ENCODE measurements at regions not wholly inside any gene's neighbourhood (a gene's known extent, or its start where the extent isn't known, plus 50 kb on each side); places are given as distances from the start of the nearest gene placed in this dataset.
"Not testable (repeated sequence)": the region's sequence is repeated elsewhere in the genome, so short reads cannot be mapped to it uniquely, and the experiment has no call there.

- DNase-seq = no peak
These were observed 139.3 kb upstream of the FBXO11 start for GRCh38 chr2:48045613-48046012.

DNA sequence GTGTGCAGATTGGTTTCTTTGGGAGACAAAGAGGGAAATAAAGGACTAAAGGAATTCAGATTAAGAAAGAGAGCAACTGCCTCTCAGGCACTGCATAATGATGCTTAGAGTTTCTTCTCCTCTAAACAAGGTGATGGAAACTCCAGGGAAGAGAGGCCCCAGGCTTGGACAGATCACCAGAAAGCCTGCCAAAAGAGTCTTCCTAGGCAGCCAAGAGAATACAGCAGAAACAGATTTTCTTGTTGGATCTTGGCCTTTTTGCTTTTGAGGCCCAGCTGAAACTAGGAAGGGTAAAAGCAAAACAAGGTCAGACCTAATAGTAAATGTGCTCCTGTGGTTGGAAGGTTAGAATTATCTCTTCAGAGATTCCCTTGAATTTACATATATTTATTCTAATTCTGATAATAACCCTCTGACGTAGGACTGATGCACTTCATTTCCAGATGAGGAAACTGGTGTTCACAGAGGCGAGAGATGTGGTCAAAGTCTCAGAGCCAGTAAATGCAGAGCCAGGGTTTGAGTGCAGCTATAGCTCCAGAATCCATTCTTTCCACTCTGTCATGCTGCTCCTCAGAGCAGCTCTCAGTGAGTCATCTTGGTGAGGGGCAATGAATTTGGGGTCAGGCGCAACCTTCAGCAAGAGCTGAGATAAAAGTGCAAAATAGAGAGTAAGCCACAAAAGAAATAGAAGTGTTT, 142.3 kb upstream of the FBXO11 start:
- DNase-seq = no peak

DNA sequence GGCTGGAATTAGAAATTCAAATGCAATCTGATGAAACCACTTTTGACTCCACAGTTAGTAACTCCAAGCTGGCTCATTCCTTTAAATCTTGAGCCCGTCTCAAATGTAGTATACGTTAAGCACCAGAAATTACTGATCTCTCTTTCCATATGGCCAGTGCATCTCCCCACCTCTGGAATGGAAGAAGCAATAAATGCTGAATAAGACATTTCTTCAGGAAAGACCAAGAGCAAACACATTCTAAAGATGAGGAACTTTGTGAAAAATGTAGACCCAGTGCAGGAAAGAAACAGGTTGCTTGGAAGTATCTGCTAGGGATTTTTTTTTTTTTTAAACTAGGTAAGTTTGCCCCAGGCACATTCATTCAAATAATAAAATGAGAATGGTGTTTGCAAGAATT, 143.1 kb upstream of the FBXO11 start:
- no peak for DNase-seq

GRCh38 chr2:48050711-48051110, 144.4 kb upstream of the FBXO11 start:
- no peak for DNase-seq

DNA sequence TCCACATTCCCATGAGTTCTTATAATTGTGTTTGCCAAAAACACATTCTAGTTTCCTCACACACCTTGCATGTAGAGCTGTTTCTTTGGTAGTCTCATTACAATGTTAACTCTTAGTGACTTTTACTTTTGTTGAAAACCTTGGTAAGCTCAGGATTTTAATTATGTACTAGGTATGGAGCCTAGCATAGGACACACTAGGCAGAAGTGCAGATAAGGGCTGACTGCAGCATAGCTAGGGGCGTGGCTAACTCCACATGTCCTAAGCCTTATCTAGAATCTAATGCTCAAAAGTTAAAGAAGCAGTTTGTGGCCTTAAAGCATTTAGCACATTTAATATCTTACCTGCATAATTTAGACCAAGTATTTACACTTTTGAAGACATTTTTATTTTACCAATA, 153.7 kb upstream of the FBXO11 start:
- DNase-seq = no peak

- DNase-seq = not testable (repeated sequence)
These were observed 155.4 kb upstream of the FBXO11 start for GRCh38 chr2:48061656-48062055.

- DNase-seq = no peak
These were observed 158.8 kb upstream of the FBXO11 start for GRCh38 chr2:48065096-48065495.

GRCh38 chr2:48066000-48066399, 159.7 kb upstream of the FBXO11 start:
- DNase-seq = no peak

DNA sequence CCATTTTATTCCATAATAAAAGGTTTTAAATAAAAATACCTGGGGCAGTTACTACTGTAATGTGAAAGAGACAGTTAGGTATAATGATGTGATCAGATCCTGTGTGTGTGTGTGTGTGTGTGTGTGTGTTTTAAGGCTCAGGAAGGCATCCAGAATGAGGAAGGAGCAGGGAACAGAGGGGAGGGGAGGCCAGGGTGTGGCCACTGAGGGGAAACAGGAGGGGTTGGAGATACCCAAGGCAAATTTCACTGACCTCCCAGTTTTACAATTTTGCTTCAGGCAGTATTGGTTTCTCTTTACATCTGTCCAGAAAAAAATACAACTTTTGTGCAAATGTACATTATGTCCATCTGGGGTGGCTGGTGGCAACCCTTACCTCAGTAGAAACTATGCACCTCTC, 163.5 kb upstream of the FBXO11 start:
- no peak for DNase-seq

GRCh38 chr2:48070415-48070814, 164.1 kb upstream of the FBXO11 start:
- DNase-seq = no peak

DNA sequence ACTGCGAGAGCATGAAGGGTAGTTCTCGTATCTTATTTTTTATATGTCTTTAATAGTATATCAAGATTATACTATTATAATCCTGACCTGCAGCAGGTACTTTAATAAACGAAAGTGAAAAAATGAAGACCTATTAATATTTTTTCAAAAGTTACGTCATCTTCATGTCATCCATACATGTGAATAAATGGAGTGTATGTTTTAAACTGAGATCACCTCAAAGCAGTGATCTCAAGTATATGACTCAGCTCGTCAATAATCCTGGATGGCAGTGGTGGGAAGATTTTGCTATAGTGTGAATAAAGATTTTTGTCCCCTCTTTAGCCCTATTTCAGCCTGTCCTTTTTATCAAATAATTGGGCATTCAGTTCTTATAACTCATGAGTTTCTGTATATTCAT, 166.3 kb upstream of the FBXO11 start:
- DNase-seq = no peak

GRCh38 chr2:48075631-48076030, 169.3 kb upstream of the FBXO11 start:
- DNase-seq = no peak

DNA sequence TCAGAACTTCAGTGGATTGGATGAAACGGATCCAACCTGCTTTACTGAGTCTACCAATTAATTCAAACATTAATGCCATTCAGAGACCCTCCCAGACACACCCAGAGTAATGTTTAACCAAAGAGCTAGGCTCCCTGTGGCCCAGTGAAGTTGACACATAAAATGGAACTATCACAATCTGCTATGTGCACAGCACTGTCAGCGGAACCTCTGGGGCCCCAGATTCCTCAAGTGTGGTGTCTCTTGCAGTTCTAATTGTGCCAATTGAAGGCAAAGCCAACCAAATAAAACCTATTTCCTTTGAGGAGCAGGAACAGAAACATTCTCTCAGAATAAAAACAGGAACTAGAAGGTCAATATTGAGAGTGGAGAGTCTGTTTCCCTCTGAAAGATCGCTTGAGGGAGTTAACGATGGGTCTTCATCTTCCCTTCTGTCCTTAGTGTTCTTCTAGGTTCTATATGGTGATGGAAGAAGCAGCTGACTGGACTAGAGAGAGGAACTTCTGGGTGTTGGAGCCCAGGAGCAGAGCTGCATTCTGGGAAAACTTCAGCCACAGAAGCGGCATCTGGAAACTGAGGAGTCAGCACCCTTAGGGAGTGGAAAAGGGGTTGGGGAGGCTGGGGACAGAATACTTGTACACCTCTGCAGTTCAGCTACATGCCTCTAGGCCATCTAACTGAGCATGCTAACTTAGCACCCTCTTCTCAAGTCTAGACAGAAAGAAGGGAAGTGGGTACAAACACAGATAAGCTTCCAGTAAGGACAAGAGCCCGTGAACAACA, 174.4 kb upstream of the FBXO11 start:
- no peak for DNase-seq

- DNase-seq = no peak
These were observed 175.0 kb upstream of the FBXO11 start for GRCh38 chr2:48081317-48081628.

DNA sequence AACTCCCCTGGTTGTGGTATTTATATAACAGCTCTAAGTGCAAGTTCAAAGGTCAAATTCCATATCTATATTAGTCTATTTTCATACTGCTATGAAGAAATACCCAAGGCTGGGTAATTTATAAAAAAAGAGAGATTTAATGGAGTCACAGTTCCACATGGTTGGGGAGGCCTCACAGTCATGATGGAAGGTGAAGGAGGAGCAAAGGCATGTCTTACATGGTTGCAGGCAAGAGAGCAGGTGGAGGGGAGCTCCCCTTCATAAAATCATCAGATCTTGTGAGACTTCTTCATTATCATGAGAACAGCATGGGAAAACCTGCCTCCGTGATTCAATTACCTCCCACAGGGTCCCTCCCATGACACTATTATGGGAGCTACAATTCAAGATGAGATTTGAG, 179.6 kb upstream of the FBXO11 start:
- no peak for DNase-seq

DNA sequence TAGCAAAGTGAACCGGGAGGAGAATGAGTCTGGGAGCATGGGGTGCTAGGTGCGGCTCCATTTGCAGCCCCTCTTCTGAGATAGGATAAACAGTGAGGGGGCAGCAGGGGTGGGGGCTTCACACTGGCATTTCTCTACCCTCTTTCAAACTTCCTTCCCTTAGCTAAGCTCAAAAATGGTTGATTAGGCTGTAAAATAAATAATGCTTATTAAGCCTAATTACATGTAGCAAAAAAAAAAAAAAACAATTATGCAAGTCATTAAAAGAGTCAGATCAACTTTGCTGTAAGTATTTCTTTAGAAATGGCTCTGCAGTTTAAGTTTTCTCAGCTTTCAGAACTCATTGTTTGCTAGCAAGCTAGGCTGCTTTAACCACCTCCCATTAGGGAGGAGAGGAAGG, 182.7 kb upstream of the FBXO11 start:
- no peak for DNase-seq

DNA sequence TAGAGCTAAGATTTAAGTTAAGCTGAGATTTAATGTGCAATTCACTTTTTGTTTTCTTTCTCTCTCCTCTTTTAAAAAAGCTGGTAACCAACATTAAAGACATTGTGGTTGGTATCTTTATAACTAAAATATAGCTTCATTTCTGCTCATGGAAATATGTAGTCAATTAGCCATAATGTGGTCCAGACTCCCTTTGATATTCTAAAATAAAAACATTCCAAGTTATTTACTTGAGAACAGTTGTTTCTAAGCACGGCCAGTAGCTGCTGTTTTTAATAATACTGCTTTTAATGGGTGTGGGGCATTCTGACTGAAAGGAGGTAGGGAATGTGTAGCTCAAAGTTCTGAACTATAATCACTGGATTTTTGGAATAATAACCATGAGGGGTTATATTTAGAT, 183.3 kb upstream of the FBXO11 start:
- DNase-seq = no peak

DNA sequence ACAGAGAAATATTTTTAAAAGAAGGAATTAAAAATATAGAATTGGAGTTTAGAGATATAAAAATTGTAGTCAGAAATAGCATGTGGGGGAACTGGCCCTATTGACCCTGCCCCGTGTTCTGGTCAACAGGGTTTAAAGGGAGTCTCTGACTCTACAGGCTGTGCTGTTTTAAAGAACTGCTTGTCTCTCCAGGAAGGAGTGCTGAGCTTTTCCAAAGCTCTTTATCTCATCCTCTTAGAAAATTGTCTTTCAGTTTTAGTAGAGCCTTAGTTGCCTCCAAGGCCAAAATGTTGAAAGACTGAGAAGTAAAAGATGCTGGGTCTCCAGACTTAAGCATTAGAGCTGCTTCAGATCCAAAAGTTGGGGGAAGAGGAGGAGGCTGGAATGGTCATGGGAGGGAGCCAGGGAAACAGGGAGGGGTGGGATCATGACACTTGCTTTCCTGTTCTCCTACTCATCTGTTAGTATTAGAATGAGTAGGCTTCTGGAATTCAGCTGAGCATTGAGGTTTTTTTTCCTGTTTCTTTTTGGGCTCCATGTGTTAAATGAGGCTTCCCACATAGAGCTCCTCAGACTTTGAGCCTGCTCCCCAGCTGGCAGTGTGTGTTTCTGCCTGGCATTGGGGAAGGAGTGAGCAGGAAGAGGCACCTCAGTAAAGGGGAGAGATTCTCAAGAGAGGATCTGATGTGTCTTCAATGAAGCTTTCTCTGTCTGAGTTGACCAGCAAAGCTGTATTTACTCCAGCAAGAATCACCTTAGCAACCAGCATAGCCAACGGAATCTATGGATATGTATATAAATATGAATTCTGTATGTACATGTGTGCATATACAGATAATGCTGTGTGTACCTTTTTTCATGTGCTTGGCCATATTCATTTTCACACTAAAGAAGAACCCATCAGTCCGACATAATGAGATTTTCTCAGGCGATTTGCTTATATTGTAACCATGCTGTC, 186.8 kb upstream of the FBXO11 start:
- DNase-seq = no peak

DNA sequence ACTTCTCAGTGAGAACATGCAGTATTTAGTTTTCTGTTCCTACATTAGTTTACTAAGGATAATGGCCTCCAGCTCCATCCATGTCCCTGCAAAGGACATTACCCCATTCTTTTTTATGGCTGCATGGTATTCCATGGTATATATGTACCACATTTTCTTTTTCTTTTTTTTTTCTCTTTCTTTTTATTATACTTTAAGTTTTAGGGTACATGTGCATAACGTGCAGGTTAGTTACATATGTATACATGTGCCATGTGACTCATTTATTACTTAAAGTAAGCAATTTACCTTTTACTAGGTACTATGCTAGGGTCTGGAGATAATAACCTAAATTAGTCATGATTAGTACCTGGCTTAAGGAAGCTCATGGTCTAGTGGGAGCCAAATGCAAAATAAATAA, 190.5 kb upstream of the FBXO11 start:
- DNase-seq = not testable (repeated sequence)

DNA sequence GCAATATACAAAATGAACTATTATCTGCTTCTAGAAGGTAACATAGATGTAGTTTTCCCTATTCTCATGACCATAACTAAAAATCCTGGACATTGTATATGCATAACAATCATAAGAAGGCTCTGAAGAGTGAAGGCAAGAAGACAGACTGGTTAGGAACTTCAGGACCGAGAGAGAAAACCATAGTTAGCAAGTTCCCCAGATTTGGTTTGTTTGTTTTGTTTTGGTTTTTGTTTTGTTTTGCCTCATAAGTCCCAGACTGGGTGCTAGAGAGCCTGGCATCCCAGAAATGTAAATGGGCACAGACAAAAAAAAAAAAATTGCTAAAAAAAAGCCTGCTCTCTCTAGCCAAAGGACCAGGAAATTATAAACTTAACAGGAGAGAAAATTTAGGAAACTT, 192.2 kb upstream of the FBXO11 start:
- DNase-seq = no peak

DNA sequence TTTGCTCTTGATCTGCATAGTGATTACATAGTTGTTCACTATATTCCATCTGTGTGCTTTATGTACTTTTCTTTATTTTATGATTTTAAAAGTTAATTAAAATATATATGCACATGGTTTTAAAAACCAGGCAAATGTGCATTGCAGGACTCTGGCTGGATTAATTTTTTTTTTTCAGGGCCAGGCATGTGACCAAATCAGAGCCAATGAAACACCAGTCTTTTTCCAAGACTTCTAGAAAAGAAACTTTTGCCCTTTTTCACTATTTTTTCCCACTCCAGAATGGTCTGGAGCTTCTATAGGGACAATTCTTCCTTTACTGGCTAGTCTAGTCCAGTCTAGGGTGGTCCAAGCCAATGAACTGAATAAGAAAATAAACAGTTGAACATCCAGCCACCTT, 198.1 kb upstream of the FBXO11 start:
- no peak for DNase-seq

DNA sequence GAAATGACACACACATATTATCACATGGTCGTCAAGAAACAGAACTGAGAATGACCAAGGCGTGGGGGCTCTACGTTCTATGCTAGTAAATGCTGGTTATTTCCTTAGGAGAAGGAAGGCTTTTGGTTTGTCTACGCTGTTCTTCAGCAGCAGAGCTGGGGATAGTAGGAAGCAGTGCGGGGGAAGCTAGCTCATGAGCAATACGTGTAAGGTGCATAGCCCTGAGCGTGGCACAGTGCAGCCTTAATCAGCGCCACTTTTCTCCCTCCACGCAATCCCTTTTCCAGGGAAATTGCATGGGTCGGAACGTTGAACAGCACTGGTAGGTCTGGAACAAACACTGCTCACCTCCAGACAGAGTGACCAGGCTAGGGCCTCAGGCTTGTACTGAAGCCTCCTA, 199.6 kb upstream of the FBXO11 start:
- no peak for DNase-seq

- DNase-seq = no peak
These were observed 201.1 kb upstream of the FBXO11 start for GRCh38 chr2:48107326-48107925.
